H9 (cell line): ENCODE measurements at regions not wholly inside any gene's neighbourhood (a gene's known extent, or its start where the extent isn't known, plus 50 kb on each side); places are given as distances from the start of the nearest gene placed in this dataset.

Experiments
- DNase-seq: peaks from one replicate; pipeline ENCODE4 v3.0.0-alpha.2; 2017
- H2AFZ ChIP-seq: one replicate; pipeline ENCODE4 v1.6.1; 2013; ENCODE audit warnings: mild to moderate bottlenecking, low read length, control low read depth, moderate library complexity
- H2AK5ac ChIP-seq: 2 replicates; pipeline ENCODE4 v1.6.1; 2013; ENCODE audit warnings: low read length, control low read depth, mixed read lengths; ENCODE audit not compliant: insufficient read length
- H2BK120ac ChIP-seq: one replicate; pipeline ENCODE4 v1.6.1; 2013; ENCODE audit warnings: low read depth, mild to moderate bottlenecking, low read length, control low read depth, inconsistent platforms; ENCODE audit not compliant: poor library complexity, severe bottlenecking
- H2BK12ac ChIP-seq: 2 replicates; pipeline ENCODE4 v1.6.1; 2013; ENCODE audit warnings: low read length, control low read depth, mixed read lengths, low read depth; ENCODE audit not compliant: insufficient read length
- H2BK15ac ChIP-seq: 2 replicates; pipeline ENCODE4 v1.6.1; 2013; ENCODE audit warnings: low read depth, low read length, control low read depth
- H2BK20ac ChIP-seq: one replicate; pipeline ENCODE4 v1.6.1; 2013; ENCODE audit warnings: low read depth, mild to moderate bottlenecking, low read length, control low read depth, inconsistent platforms; ENCODE audit not compliant: poor library complexity, severe bottlenecking
- H2BK5ac ChIP-seq: 2 replicates; pipeline ENCODE4 v1.6.1; 2013; ENCODE audit warnings: low read length, control low read depth, mixed read lengths; ENCODE audit not compliant: insufficient read length
- H3K14ac ChIP-seq: 2 replicates; pipeline ENCODE4 v1.6.1; 2013; ENCODE audit warnings: low read length, control low read depth; ENCODE audit not compliant: insufficient read depth
- H3K18ac ChIP-seq: 2 replicates; pipeline ENCODE4 v1.6.1; 2013; ENCODE audit warnings: low read depth, mild to moderate bottlenecking, mixed read lengths, low read length, control low read depth; ENCODE audit not compliant: insufficient read length
- H3K23ac ChIP-seq: 2 replicates; pipeline ENCODE4 v1.6.1; 2013; ENCODE audit warnings: low read length, control low read depth, mixed read lengths, low read depth; ENCODE audit not compliant: insufficient read length
- H3K23me2 ChIP-seq: 2 replicates; pipeline ENCODE4 v1.6.1; 2013; ENCODE audit warnings: low read depth, mild to moderate bottlenecking, mixed read lengths, low read length, control low read depth; ENCODE audit not compliant: insufficient read length, poor library complexity, severe bottlenecking
- H3K27ac ChIP-seq: 2 replicates; pipeline ENCODE4 v1.5.1; 2013; ENCODE audit warnings: low read length, control low read depth, mixed read lengths, low read depth; ENCODE audit not compliant: insufficient read length
- H3K27me3 ChIP-seq: 2 replicates; pipeline ENCODE4 v1.6.1; 2013; ENCODE audit warnings: low read length, control low read depth, inconsistent platforms; ENCODE audit not compliant: insufficient read depth
- H3K4ac ChIP-seq: 2 replicates; pipeline ENCODE4 v1.6.1; 2013; ENCODE audit warnings: low read depth, mild to moderate bottlenecking, control low read depth, inconsistent platforms, low read length, moderate library complexity
- H3K4me1 ChIP-seq: 2 replicates; pipeline ENCODE4 v1.6.1; 2013; ENCODE audit warnings: low read length, control low read depth, inconsistent platforms; ENCODE audit not compliant: insufficient read depth
- H3K4me2 ChIP-seq: 2 replicates; pipeline ENCODE4 v1.6.1; 2013; ENCODE audit warnings: low read length, control low read depth, mixed read lengths; ENCODE audit not compliant: insufficient read length, insufficient read depth
- H3K56ac ChIP-seq: 2 replicates; pipeline ENCODE4 v1.6.1; 2013; ENCODE audit warnings: low read depth, mild to moderate bottlenecking, mixed read lengths, low read length, control low read depth; ENCODE audit not compliant: insufficient read length
- H3K79me1 ChIP-seq: 2 replicates; pipeline ENCODE4 v1.6.1; 2013; ENCODE audit warnings: low read depth, mild to moderate bottlenecking, moderate library complexity, low read length, control low read depth, inconsistent platforms; ENCODE audit not compliant: insufficient read depth, poor library complexity, severe bottlenecking
- H3K79me2 ChIP-seq: 2 replicates; pipeline ENCODE4 v1.6.1; 2013; ENCODE audit warnings: low read length, control low read depth, inconsistent platforms; ENCODE audit not compliant: insufficient read depth
- H3K9ac ChIP-seq: 2 replicates; pipeline ENCODE4 v1.6.1; 2013; ENCODE audit warnings: low read length, control low read depth, mixed read lengths; ENCODE audit not compliant: insufficient read length; ENCODE audit errors: extremely low read depth
- H3K9me3 ChIP-seq: one replicate; pipeline ENCODE4 v1.6.1; 2013; ENCODE audit warnings: low read depth, low read length, inconsistent platforms; ENCODE audit not compliant: control insufficient read depth
- H3T11ph ChIP-seq: one replicate; pipeline ENCODE4 v1.6.1; 2013; ENCODE audit warnings: mild to moderate bottlenecking, low read length, control low read depth, inconsistent platforms
- H4K20me1 ChIP-seq: one replicate; pipeline ENCODE4 v1.6.1; 2013; ENCODE audit not compliant: control insufficient read depth, insufficient read length, insufficient read depth
- H4K5ac ChIP-seq: 2 replicates; pipeline ENCODE4 v1.6.1; 2013; ENCODE audit warnings: low read depth, mild to moderate bottlenecking, mixed read lengths, low read length, control low read depth; ENCODE audit not compliant: insufficient read length
- H4K8ac ChIP-seq: replicated peaks from 2 replicates; pipeline ENCODE4 v1.6.1; 2013; ENCODE audit warnings: low read length, control low read depth, mixed read lengths, low read depth; ENCODE audit not compliant: insufficient read length
- H4K91ac ChIP-seq: 2 replicates; pipeline ENCODE4 v1.6.1; 2013; ENCODE audit warnings: low read depth, mild to moderate bottlenecking, moderate library complexity, mixed read lengths, low read length, control low read depth; ENCODE audit not compliant: insufficient read length
- H3K27ac Mint-ChIP-seq, 3 experiments: 2 replicates in 2 of 3; 3 replicates in 1 of 3; pipeline ENCODE4 v1.8.0; 2020 to 2021; ENCODE audit warnings: mixed read lengths in 3 of 3, mild to moderate bottlenecking in 1 of 3, moderate library complexity in 1 of 3
- H3K27me3 Mint-ChIP-seq: 2 replicates; pipeline ENCODE4 v1.8.0; 2021; ENCODE audit warnings: low read depth, mild to moderate bottlenecking, moderate library complexity, mixed read lengths
- H3K36me3 Mint-ChIP-seq, 3 experiments: 2 replicates in 2 of 3; 3 replicates in 1 of 3; pipeline ENCODE4 v1.8.0; 2020 to 2021; ENCODE audit warnings: low read depth in 3 of 3, mixed read lengths in 3 of 3; ENCODE audit not compliant: insufficient read depth in 1 of 3
- H3K4me1 Mint-ChIP-seq, 2 experiments: 2 replicates each; pipeline ENCODE4 v1.8.0; 2020; ENCODE audit warnings: mixed read lengths in 2 of 2
- H3K4me3 Mint-ChIP-seq, 2 experiments: 2 replicates in 1 of 2; 3 replicates in 1 of 2; pipeline ENCODE4 v1.8.0; 2020 to 2021; ENCODE audit warnings: mild to moderate bottlenecking in 2 of 2, mixed read lengths in 2 of 2, moderate library complexity in 1 of 2
- H3K9me3 Mint-ChIP-seq, 2 experiments: 2 replicates in 1 of 2; 3 replicates in 1 of 2; pipeline ENCODE4 v1.8.0; 2020; ENCODE audit warnings: mild to moderate bottlenecking in 2 of 2, mixed read lengths in 2 of 2, moderate library complexity in 1 of 2
- CTCF ChIP-seq: fragments of 200-600 bp; sonication (generic); conservative IDR thresholded peaks from 3 replicates; pipeline ENCODE4 v1.8.0; 2021; ENCODE audit warnings: antibody characterized with exemption, mild to moderate bottlenecking
- WGBS: extraction: QIAGEN DNeasy Blood & Tissue Kit; methylation state at CpG from one replicate; pipeline ENCODE4 v1.1.7; 2013; ENCODE audit warnings: missing lambda C conversion rate, low lambda C conversion rate, mixed read lengths; ENCODE audit not compliant: insufficient read length; ENCODE audit errors: extremely low coverage; 5-methylcytosine and 5-hydroxymethylcytosine counted together

- H3K56ac ChIP-seq = no peak overlapping the region
- H3K79me2 ChIP-seq = no peaks in the 10 kb centered on the region
- no peak overlapping the region for H3K9ac ChIP-seq
- H2BK20ac ChIP-seq = no peak overlapping the region
- H2BK5ac ChIP-seq = no peak overlapping the region
- H3K9me3 ChIP-seq = no peaks in the 10 kb centered on the region
- H2AFZ ChIP-seq = no peak overlapping the region
- no peak overlapping the region for H2BK15ac ChIP-seq
- H3K18ac ChIP-seq = no peak overlapping the region
- no peaks in the 10 kb centered on the region for H3K23me2 ChIP-seq
- no CpG with 5 or more reads among the region's 4 CpGs for WGBS
- H3T11ph ChIP-seq = no peak overlapping the region
- no peak overlapping the region for H2BK12ac ChIP-seq
- Mint-ChIP-seq H3K4me1 (peaks cover 22 to 42% of the 10 kb centered on the region in 2 experiments), H3K9me3 (peaks cover 0 to 3% of the 10 kb centered on the region in 2 experiments; a peak in 3 of 5 replicates), H3K27ac (no peak overlapping the region), H3K4me3 (no peak overlapping the region), H3K27me3 (peaks cover 2% of the 10 kb centered on the region; the same call in 1 of the 2 replicates), H3K36me3 (peaks cover 3 to 21% (median 4%) of the 10 kb centered on the region in 3 experiments; a peak in 5 of 7 replicates)
- no peak overlapping the region for H3K27ac ChIP-seq
- no peak overlapping the region for H2BK120ac ChIP-seq
- peaks cover 4% of the 10 kb centered on the region; the same call in 1 of the 2 replicates for H3K4me1 ChIP-seq
- no peak overlapping the region for H3K14ac ChIP-seq
- no peak for TF ChIP-seq CTCF
- H4K8ac ChIP-seq = no peak overlapping the region
- no peaks in the 10 kb centered on the region for H3K27me3 ChIP-seq
- H4K91ac ChIP-seq = no peak overlapping the region
- H4K5ac ChIP-seq = no peak overlapping the region
- H4K20me1 ChIP-seq = no peaks in the 10 kb centered on the region
- H3K23ac ChIP-seq = no peak overlapping the region
- no peaks in the 10 kb centered on the region for H3K79me1 ChIP-seq
- no peak overlapping the region for H3K4ac ChIP-seq
- H3K4me2 ChIP-seq = no peak overlapping the region
- H2AK5ac ChIP-seq = no peak overlapping the region
- DNase-seq = no peak
These were observed 86.0 kb upstream of the PLCL2 start for GRCh38 chr3:16798738-16799137.
